ENCODE measurements at regions not wholly inside any gene's neighbourhood (a gene's known extent, or its start where the extent isn't known, plus 50 kb on each side); places are given as distances from the start of the nearest gene placed in this dataset.
"Not testable (repeated sequence)": the region's sequence is repeated elsewhere in the genome, so short reads cannot be mapped to it uniquely, and the experiment has no call there.

GRCh38 chr6:130615816-130616215 is 211.4 kb upstream of the SMLR1 start:
- DNase-seq = no peak

- DNase-seq = no peak
Observed at GRCh38 chr6:130617658-130618057, 209.5 kb upstream of the SMLR1 start.

- DNase-seq = not testable (repeated sequence)
Observed at GRCh38 chr6:130618806-130619205, 208.4 kb upstream of the SMLR1 start.

GRCh38 chr6:130620338-130620781 is 206.8 kb upstream of the SMLR1 start:
- DNase-seq = no peak

GRCh38 chr6:130622142-130622541 is 205.1 kb upstream of the SMLR1 start:
- DNase-seq = no peak

GRCh38 chr6:130624046-130624445 is 203.2 kb upstream of the SMLR1 start:
- DNase-seq = no peak

GRCh38 chr6:130625825-130626527 is 201.2 kb upstream of the SMLR1 start:
- no peak for DNase-seq

- no peak for DNase-seq
Observed at GRCh38 chr6:130628862-130629261, 198.3 kb upstream of the SMLR1 start.

- no peak for DNase-seq
Observed at GRCh38 chr6:130629640-130630039, 197.6 kb upstream of the SMLR1 start.

GRCh38 chr6:130632277-130632676 is 194.9 kb upstream of the SMLR1 start:
- DNase-seq = peak; percentile 41

- no peak for DNase-seq
Observed at GRCh38 chr6:130632897-130633296, 194.3 kb upstream of the SMLR1 start.

GRCh38 chr6:130643361-130643760 is 183.8 kb upstream of the SMLR1 start:
- no peak for DNase-seq

GRCh38 chr6:130644175-130644574 is 183.0 kb upstream of the SMLR1 start:
- DNase-seq = no peak

- not testable (repeated sequence) for DNase-seq
Observed at GRCh38 chr6:130644769-130645168, 182.4 kb upstream of the SMLR1 start.

- DNase-seq = no peak
Observed at GRCh38 chr6:130647246-130647645, 180.0 kb upstream of the SMLR1 start.

GRCh38 chr6:130655586-130655985 is 171.6 kb upstream of the SMLR1 start:
- DNase-seq = no peak

- DNase-seq = no peak
Observed at GRCh38 chr6:130661077-130661476, 166.1 kb upstream of the SMLR1 start.

- no peak for DNase-seq
Observed at GRCh38 chr6:130666786-130667185, 160.4 kb upstream of the SMLR1 start.

GRCh38 chr6:130670142-130670541 is 157.1 kb upstream of the SMLR1 start:
- DNase-seq = peak; percentile 10

- no peak for DNase-seq
Observed at GRCh38 chr6:130671119-130671518, 156.1 kb upstream of the SMLR1 start.

- DNase-seq = no peak
Observed at GRCh38 chr6:130671577-130671976, 155.6 kb upstream of the SMLR1 start.

- no peak for DNase-seq
Observed at GRCh38 chr6:130672153-130672552, 155.1 kb upstream of the SMLR1 start.

- DNase-seq = no peak
Observed at GRCh38 chr6:130674604-130675003, 152.6 kb upstream of the SMLR1 start.

- DNase-seq = no peak
Observed at GRCh38 chr6:130675072-130675471, 152.1 kb upstream of the SMLR1 start.

GRCh38 chr6:130676077-130676772 is 151.0 kb upstream of the SMLR1 start:
- peak; percentile 18 for DNase-seq

Measured in SHP77 treated with DMSO at 0.1 percent for 48 hours (cell line).